ENCODE measurements at regions not wholly inside any gene's neighbourhood (a gene's known extent, or its start where the extent isn't known, plus 50 kb on each side); places are given as distances from the start of the nearest gene placed in this dataset.
"Not testable (repeated sequence)": the region's sequence is repeated elsewhere in the genome, so short reads cannot be mapped to it uniquely, and the experiment has no call there.

GRCh38 chr12:72214163-72214562 lies 58.0 kb upstream of the TRHDE start:
- Histone ChIP-seq H3K4me1 (no peaks in the 10 kb centered on the region), H3K27me3 (replicated peaks in 1 of 7) (no peaks in the 10 kb centered on the region), H3K4me3 (no peak overlapping the region), H3K36me3 (no peaks in the 10 kb centered on the region), H3K27ac (no peak overlapping the region), H3K9me3 (no peaks in the 10 kb centered on the region)
- WGBS, 5 donors: 47 to 59% (median 56%) methylated on average over 4 of the region's 4 CpGs
- no peak for DNase-seq
- TF ChIP-seq POLR2AphosphoS5 (IDR thresholded peaks at IDR 0.05) (no peak), POLR2A (IDR thresholded peaks at IDR 0.05) (no peak)
- TF ChIP-seq, protein P1, sequence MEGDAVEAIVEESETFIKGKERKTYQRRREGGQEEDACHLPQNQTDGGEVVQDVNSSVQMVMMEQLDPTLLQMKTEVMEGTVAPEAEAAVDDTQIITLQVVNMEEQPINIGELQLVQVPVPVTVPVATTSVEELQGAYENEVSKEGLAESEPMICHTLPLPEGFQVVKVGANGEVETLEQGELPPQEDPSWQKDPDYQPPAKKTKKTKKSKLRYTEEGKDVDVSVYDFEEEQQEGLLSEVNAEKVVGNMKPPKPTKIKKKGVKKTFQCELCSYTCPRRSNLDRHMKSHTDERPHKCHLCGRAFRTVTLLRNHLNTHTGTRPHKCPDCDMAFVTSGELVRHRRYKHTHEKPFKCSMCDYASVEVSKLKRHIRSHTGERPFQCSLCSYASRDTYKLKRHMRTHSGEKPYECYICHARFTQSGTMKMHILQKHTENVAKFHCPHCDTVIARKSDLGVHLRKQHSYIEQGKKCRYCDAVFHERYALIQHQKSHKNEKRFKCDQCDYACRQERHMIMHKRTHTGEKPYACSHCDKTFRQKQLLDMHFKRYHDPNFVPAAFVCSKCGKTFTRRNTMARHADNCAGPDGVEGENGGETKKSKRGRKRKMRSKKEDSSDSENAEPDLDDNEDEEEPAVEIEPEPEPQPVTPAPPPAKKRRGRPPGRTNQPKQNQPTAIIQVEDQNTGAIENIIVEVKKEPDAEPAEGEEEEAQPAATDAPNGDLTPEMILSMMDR (IDR thresholded peaks at IDR 0.05 in 8 of 11, conservative IDR thresholded peaks at IDR 0.05 in 3 of 11): no peak
- intact Hi-C loops (cut with DNase I; ENCODE audit: low total_unique reads): no loop called here

GRCh38 chr12:72215287-72215686 lies 56.9 kb upstream of the TRHDE start:
- H3K4me3 ChIP-seq; H3K27me3 ChIP-seq (replicated peaks in 1 of 7); H3K36me3 ChIP-seq; H3K27ac ChIP-seq; DNase-seq; H3K4me1 ChIP-seq; H3K9me3 ChIP-seq; intact Hi-C loops (cut with DNase I; ENCODE audit: low total_unique reads): not testable (repeated sequence)
- 62 to 83% (median 80%) methylated on average over 2 of the region's 3 CpGs; no CpG with 5 or more reads in 1 of the 5 donors for WGBS, 5 donors

- DNase-seq: no peak
- intact Hi-C loops (cut with DNase I; ENCODE audit: low total_unique reads): no loop called here
- Histone ChIP-seq H3K4me1 (no peaks in the 10 kb centered on the region), H3K36me3 (no peaks in the 10 kb centered on the region), H3K9me3 (no peaks in the 10 kb centered on the region), H3K27me3 (replicated peaks in 1 of 7) (no peaks in the 10 kb centered on the region), H3K27ac (no peak overlapping the region), H3K4me3 (no peak overlapping the region)
- no peak for TF ChIP-seq POLR2AphosphoS5 (IDR thresholded peaks at IDR 0.05)
These were observed 52.2 kb upstream of the TRHDE start for GRCh38 chr12:72219937-72220336.

Measured in spleen (tissue), 11 donors.